GM23338 (cell line): ENCODE measurements at regions not wholly inside any gene's neighbourhood (a gene's known extent, or its start where the extent isn't known, plus 50 kb on each side); places are given as distances from the start of the nearest gene placed in this dataset.

Source experiments
- ATAC-seq: fragments of 200-7000 bp; cut with Tn5 transposase; 3 replicates; pipeline ENCODE4 v1.9.1; 2020
- DNase-seq: peaks from one replicate; pipeline ENCODE4 v3.0.0-alpha.2; 2015; ENCODE audit warnings: low spot score
- H2AFZ ChIP-seq: fragments of 200-600 bp; sonication (generic); 2 replicates; pipeline ENCODE4 v1.8.0; 2016; ENCODE audit warnings: antibody characterized with exemption, mild to moderate bottlenecking, moderate library complexity
- H3F3A ChIP-seq: fragments of 200-600 bp; sonication (generic); replicated peaks from 2 replicates; pipeline ENCODE4 v1.8.0; 2017; ENCODE audit warnings: antibody characterized with exemption, mixed run types, low read depth
- H3K27ac ChIP-seq: fragments of 200-600 bp; sonication (generic); 2 replicates; pipeline ENCODE4 v1.6.1; 2016; ENCODE audit warnings: low read depth
- H3K27me3 ChIP-seq: fragments of 200-600 bp; sonication (generic); 2 replicates; pipeline ENCODE4 v1.8.0; 2016; ENCODE audit warnings: mild to moderate bottlenecking, mixed run types, moderate library complexity; ENCODE audit not compliant: insufficient read depth
- H3K36me3 ChIP-seq: fragments of 200-600 bp; sonication (generic); 2 replicates; pipeline ENCODE4 v1.8.0; 2016; ENCODE audit warnings: mild to moderate bottlenecking; ENCODE audit not compliant: insufficient read depth
- H3K4me1 ChIP-seq: fragments of 200-600 bp; sonication (generic); 2 replicates; pipeline ENCODE4 v1.8.0; 2016; ENCODE audit warnings: mild to moderate bottlenecking, moderate library complexity; ENCODE audit not compliant: insufficient read depth
- H3K4me2 ChIP-seq: fragments of 200-600 bp; sonication (generic); 2 replicates; pipeline ENCODE4 v1.7.1; 2017; ENCODE audit warnings: mixed run types
- H3K4me3 ChIP-seq: fragments of 200-600 bp; sonication (generic); 2 replicates; pipeline ENCODE4 v1.6.1; 2016; ENCODE audit warnings: mixed run types
- H3K79me2 ChIP-seq: fragments of 200-600 bp; sonication (generic); replicated peaks from 2 replicates; pipeline ENCODE4 v1.8.0; 2017; ENCODE audit warnings: mild to moderate bottlenecking; ENCODE audit not compliant: insufficient read depth
- H3K9me2 ChIP-seq: fragments of 200-600 bp; sonication (generic); 2 replicates; pipeline ENCODE4 v1.8.0; 2017; ENCODE audit not compliant: insufficient read depth
- H4K20me1 ChIP-seq: fragments of 200-600 bp; sonication (generic); replicated peaks from 2 replicates; pipeline ENCODE4 v1.8.0; 2017; ENCODE audit warnings: mild to moderate bottlenecking; ENCODE audit not compliant: insufficient read depth
- H3K27ac Mint-ChIP-seq: 2 replicates; pipeline ENCODE4 v1.8.0; 2020; ENCODE audit warnings: inconsistent platforms, mild to moderate bottlenecking, moderate library complexity, mixed read lengths
- H3K27me3 Mint-ChIP-seq: 3 replicates; pipeline ENCODE4 v1.8.0; 2022; ENCODE audit warnings: low read depth, mild to moderate bottlenecking, moderate library complexity, mixed read lengths, inconsistent platforms; ENCODE audit not compliant: insufficient read depth, poor library complexity
- H3K36me3 Mint-ChIP-seq: 3 replicates; pipeline ENCODE4 v1.8.0; 2021; ENCODE audit warnings: low read depth, mild to moderate bottlenecking, inconsistent platforms, moderate library complexity, mixed read lengths
- H3K4me1 Mint-ChIP-seq: 3 replicates; pipeline ENCODE4 v1.8.0; 2020; ENCODE audit warnings: mild to moderate bottlenecking, inconsistent platforms, mixed read lengths
- H3K4me3 Mint-ChIP-seq: 3 replicates; pipeline ENCODE4 v1.8.0; 2021; ENCODE audit warnings: moderate library complexity, mild to moderate bottlenecking, inconsistent platforms, mixed read lengths
- H3K9me3 Mint-ChIP-seq: 3 replicates; pipeline ENCODE4 v1.8.0; 2020; ENCODE audit warnings: moderate library complexity, mild to moderate bottlenecking, inconsistent platforms, mixed read lengths
- CREB1 ChIP-seq: fragments of 250-450 bp; sonication (Bioruptor Pico); IDR thresholded peaks from 2 replicates; pipeline ENCODE4 v1.5.0; 2020; ENCODE audit warnings: low read depth, mild to moderate bottlenecking, moderate library complexity
- EZH2 ChIP-seq: fragments of 200-600 bp; sonication (generic); IDR thresholded peaks from one replicate; pipeline ENCODE4 v1.8.0; 2017; ENCODE audit warnings: antibody characterized with exemption, mild to moderate bottlenecking, low read depth; ENCODE audit not compliant: unreplicated experiment
- EZH2phosphoT487 ChIP-seq: fragments of 200-600 bp; sonication (generic); IDR thresholded peaks from one replicate; pipeline ENCODE4 v1.8.1; 2018; ENCODE audit warnings: antibody characterized with exemption; ENCODE audit not compliant: unreplicated experiment
- JUNB ChIP-seq: IDR thresholded peaks from one replicate; pipeline ENCODE4 v1.6.1; 2016; ENCODE audit warnings: antibody characterized with exemption; ENCODE audit not compliant: unreplicated experiment
- NANOG ChIP-seq: IDR thresholded peaks from 2 replicates; pipeline ENCODE4 v1.6.1; 2016; ENCODE audit warnings: antibody characterized with exemption, borderline replicate concordance
- POLR2AphosphoS5 ChIP-seq: IDR thresholded peaks from 2 replicates; pipeline ENCODE4 v1.6.1; 2016; ENCODE audit warnings: antibody characterized with exemption, low read depth
- REST ChIP-seq: IDR thresholded peaks from one replicate; pipeline ENCODE4 v1.6.1; 2018; ENCODE audit warnings: antibody characterized with exemption; ENCODE audit not compliant: unreplicated experiment
- STAT1 ChIP-seq: IDR thresholded peaks from one replicate; pipeline ENCODE4 v1.6.1; 2016; ENCODE audit warnings: antibody characterized with exemption; ENCODE audit not compliant: unreplicated experiment
- ZNF114 ChIP-seq: fragments of 250-450 bp; sonication (Bioruptor Pico); IDR thresholded peaks from 2 replicates; pipeline ENCODE4 v1.5.0; 2020; ENCODE audit warnings: mild to moderate bottlenecking, moderate library complexity
- ZNF331 ChIP-seq: fragments of 250-450 bp; sonication (Bioruptor Pico); IDR thresholded peaks from 2 replicates; pipeline ENCODE4 v1.5.0; 2020; ENCODE audit warnings: low read depth, mild to moderate bottlenecking, moderate library complexity
- TF ChIP-seq, protein P1 (sequence below): fragments of 250-450 bp; sonication (Bioruptor Pico); IDR thresholded peaks from 2 replicates; pipeline ENCODE4 v1.5.0; 2020; ENCODE audit warnings: mild to moderate bottlenecking, moderate library complexity
- TF ChIP-seq, protein P2 (sequence below), 2 experiments: fragments of 200-600 bp in 1 of 2; sonication (generic) in 1 of 2; conservative IDR thresholded peaks; 2 replicates each; pipeline versions ENCODE4 v1.5.1 to v1.6.1; 2016 to 2017; ENCODE audit warnings: antibody characterized with exemption in 2 of 2, low read depth in 2 of 2, mild to moderate bottlenecking in 2 of 2, moderate library complexity in 1 of 2
- TF ChIP-seq, protein P3 (sequence below): IDR thresholded peaks from 2 replicates; pipeline ENCODE4 v1.6.1; 2016; ENCODE audit warnings: antibody characterized with exemption

DNA sequence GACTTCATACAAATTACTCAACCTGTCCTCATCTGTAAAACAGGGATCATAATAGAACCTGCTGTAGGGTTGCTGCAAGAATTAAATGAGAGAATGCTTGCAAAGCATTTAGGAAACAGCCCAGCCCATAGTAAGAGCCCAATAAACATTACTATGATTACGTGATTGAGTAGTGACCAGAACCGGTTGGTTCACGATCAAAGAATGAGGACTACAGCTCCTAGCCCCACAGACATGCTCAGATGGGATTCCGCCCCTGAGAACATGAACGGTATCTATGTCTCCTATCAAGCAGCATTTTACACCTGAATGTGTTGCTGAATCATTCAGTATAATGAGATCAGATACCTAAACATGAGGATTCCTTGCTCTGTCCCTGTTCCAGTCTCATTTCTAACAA is 104.8 kb upstream of the ZNF648 start:
- DNase-seq (no peak), ATAC-seq (no peak)
- H3F3A ChIP-seq, result no peaks in the 10 kb centered on the region
- H3K79me2 ChIP-seq, result no peaks in the 10 kb centered on the region
- no peak overlapping the region for H3K27ac ChIP-seq
- H4K20me1 ChIP-seq, result no peaks in the 10 kb centered on the region
- Mint-ChIP-seq H3K27ac (no peak overlapping the region), H3K9me3 (no peaks in the 10 kb centered on the region), H3K4me3 (no peak overlapping the region), H3K36me3 (no peaks in the 10 kb centered on the region), H3K4me1 (peaks cover 9% of the 10 kb centered on the region; the same call in 2 of the 3 replicates), H3K27me3 (peaks cover 2% of the 10 kb centered on the region)
- no peak overlapping the region for H3K4me2 ChIP-seq
- peak overlapping the region; percentile 43; the same call in 1 of the 2 replicates for H2AFZ ChIP-seq
- peaks cover 9% of the 10 kb centered on the region; the same call in 1 of the 2 replicates for H3K9me2 ChIP-seq
- H3K36me3 ChIP-seq, result no peaks in the 10 kb centered on the region
- TF ChIP-seq STAT1 (no peak), EZH2 (no peak), EZH2phosphoT487 (no peak), ZNF331 (no peak), ZNF114 (CRISPR knock-in tag) (no peak), REST (no peak), JUNB (no peak), CREB1 (CRISPR knock-in tag) (no peak), NANOG (no peak), POLR2AphosphoS5 (no peak)
- TF ChIP-seq, protein P1, sequence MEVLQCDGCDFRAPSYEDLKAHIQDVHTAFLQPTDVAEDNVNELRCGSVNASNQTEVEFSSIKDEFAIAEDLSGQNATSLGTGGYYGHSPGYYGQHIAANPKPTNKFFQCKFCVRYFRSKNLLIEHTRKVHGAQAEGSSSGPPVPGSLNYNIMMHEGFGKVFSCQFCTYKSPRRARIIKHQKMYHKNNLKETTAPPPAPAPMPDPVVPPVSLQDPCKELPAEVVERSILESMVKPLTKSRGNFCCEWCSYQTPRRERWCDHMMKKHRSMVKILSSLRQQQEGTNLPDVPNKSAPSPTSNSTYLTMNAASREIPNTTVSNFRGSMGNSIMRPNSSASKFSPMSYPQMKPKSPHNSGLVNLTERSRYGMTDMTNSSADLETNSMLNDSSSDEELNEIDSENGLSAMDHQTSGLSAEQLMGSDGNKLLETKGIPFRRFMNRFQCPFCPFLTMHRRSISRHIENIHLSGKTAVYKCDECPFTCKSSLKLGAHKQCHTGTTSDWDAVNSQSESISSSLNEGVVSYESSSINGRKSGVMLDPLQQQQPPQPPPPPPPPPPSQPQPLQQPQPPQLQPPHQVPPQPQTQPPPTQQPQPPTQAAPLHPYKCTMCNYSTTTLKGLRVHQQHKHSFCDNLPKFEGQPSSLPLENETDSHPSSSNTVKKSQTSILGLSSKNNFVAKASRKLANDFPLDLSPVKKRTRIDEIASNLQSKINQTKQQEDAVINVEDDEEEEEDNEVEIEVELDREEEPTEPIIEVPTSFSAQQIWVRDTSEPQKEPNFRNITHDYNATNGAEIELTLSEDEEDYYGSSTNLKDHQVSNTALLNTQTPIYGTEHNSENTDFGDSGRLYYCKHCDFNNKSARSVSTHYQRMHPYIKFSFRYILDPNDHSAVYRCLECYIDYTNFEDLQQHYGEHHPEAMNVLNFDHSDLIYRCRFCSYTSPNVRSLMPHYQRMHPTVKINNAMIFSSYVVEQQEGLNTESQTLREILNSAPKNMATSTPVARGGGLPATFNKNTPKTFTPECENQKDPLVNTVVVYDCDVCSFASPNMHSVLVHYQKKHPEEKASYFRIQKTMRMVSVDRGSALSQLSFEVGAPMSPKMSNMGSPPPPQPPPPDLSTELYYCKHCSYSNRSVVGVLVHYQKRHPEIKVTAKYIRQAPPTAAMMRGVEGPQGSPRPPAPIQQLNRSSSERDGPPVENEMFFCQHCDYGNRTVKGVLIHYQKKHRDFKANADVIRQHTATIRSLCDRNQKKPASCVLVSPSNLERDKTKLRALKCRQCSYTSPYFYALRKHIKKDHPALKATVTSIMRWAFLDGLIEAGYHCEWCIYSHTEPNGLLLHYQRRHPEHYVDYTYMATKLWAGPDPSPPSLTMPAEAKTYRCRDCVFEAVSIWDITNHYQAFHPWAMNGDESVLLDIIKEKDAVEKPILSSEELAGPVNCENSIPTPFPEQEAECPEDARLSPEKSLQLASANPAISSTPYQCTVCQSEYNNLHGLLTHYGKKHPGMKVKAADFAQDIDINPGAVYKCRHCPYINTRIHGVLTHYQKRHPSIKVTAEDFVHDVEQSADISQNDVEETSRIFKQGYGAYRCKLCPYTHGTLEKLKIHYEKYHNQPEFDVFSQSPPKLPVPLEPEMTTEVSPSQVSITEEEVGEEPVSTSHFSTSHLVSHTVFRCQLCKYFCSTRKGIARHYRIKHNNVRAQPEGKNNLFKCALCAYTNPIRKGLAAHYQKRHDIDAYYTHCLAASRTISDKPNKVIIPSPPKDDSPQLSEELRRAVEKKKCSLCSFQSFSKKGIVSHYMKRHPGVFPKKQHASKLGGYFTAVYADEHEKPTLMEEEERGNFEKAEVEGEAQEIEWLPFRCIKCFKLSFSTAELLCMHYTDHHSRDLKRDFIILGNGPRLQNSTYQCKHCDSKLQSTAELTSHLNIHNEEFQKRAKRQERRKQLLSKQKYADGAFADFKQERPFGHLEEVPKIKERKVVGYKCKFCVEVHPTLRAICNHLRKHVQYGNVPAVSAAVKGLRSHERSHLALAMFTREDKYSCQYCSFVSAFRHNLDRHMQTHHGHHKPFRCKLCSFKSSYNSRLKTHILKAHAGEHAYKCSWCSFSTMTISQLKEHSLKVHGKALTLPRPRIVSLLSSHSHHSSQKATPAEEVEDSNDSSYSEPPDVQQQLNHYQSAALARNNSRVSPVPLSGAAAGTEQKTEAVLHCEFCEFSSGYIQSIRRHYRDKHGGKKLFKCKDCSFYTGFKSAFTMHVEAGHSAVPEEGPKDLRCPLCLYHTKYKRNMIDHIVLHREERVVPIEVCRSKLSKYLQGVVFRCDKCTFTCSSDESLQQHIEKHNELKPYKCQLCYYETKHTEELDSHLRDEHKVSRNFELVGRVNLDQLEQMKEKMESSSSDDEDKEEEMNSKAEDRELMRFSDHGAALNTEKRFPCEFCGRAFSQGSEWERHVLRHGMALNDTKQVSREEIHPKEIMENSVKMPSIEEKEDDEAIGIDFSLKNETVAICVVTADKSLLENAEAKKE, result no peak
- TF ChIP-seq, protein P2, sequence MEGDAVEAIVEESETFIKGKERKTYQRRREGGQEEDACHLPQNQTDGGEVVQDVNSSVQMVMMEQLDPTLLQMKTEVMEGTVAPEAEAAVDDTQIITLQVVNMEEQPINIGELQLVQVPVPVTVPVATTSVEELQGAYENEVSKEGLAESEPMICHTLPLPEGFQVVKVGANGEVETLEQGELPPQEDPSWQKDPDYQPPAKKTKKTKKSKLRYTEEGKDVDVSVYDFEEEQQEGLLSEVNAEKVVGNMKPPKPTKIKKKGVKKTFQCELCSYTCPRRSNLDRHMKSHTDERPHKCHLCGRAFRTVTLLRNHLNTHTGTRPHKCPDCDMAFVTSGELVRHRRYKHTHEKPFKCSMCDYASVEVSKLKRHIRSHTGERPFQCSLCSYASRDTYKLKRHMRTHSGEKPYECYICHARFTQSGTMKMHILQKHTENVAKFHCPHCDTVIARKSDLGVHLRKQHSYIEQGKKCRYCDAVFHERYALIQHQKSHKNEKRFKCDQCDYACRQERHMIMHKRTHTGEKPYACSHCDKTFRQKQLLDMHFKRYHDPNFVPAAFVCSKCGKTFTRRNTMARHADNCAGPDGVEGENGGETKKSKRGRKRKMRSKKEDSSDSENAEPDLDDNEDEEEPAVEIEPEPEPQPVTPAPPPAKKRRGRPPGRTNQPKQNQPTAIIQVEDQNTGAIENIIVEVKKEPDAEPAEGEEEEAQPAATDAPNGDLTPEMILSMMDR (conservative IDR thresholded peaks at IDR 0.05; ENCODE audit: low read depth in 2 of 2), result no peak
- TF ChIP-seq, protein P3, sequence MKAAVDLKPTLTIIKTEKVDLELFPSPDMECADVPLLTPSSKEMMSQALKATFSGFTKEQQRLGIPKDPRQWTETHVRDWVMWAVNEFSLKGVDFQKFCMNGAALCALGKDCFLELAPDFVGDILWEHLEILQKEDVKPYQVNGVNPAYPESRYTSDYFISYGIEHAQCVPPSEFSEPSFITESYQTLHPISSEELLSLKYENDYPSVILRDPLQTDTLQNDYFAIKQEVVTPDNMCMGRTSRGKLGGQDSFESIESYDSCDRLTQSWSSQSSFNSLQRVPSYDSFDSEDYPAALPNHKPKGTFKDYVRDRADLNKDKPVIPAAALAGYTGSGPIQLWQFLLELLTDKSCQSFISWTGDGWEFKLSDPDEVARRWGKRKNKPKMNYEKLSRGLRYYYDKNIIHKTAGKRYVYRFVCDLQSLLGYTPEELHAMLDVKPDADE, result no peak
- H3K27me3 ChIP-seq, result no peaks in the 10 kb centered on the region
- H3K4me1 ChIP-seq, result no peaks in the 10 kb centered on the region
- no peak overlapping the region for H3K4me3 ChIP-seq
